HG03039 (cell line): ENCODE measurements at regions not wholly inside any gene's neighbourhood (a gene's known extent, or its start where the extent isn't known, plus 50 kb on each side); places are given as distances from the start of the nearest gene placed in this dataset.
"Not testable (repeated sequence)": the region's sequence is repeated elsewhere in the genome, so short reads cannot be mapped to it uniquely, and the experiment has no call there.

Source experiments
- ATAC-seq: cut with Tn5 transposase; IDR thresholded peaks from one replicate; pipeline ENCODE4 v1.9.1; 2021; ENCODE audit warnings: mild to moderate bottlenecking, moderate library complexity; ENCODE audit not compliant: unreplicated experiment

- ATAC-seq: no peak
Measured at GRCh38 chr11:93032580-93032979, 63.1 kb downstream of the MTNR1B start.

GRCh38 chr11:93033093-93033492 is 63.6 kb downstream of the MTNR1B start:
- ATAC-seq: no peak

DNA sequence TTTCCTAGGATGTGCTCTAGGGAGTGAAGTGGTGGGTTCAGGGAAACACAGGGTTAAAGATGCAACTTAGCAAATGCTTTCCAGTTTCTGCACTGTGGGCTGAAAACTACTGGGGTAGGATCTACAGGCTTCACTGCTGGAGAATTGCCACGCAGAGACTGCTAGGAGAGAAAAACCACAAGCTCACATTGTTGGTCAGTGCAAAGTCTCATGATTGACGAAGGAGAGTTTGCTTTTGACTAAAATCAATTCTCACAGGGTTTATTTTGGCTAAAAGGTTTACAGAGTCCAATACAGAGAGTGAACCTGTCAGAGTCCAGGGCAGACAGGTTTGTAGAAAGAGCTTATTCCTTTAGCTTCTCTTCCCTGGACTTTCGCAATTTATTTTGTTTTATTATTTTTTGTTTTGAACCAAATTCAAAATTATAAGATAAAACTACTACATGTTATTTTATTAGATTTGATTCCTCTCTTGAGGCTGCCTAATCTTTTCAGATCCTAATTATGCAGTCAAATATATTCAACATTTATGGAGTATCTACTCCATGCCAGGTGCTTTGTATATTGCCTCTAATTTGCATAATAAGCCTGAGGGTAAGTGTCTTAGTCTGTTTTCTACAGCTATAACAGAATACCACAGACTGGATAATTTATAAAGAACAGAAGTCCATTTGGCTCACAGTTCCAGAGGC is 64.7 kb downstream of the MTNR1B start:
- no peak for ATAC-seq

DNA sequence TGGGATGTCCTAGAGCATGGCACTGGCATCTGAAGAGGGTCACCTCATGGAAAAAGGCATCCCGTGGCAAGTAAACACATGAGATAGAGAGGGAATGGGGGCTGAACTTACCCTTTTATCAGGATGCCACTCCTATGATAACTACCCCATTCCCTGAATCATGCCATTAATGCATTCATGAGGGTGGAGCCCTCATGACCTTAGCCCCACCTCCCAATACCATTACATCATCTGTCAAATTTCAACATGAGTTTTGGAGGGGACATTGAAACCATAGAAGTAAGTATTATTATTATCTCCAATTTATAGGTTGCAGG is 65.2 kb downstream of the MTNR1B start:
- no peak for ATAC-seq

GRCh38 chr11:93038521-93038920 is 69.1 kb downstream of the MTNR1B start:
- ATAC-seq: no peak

DNA sequence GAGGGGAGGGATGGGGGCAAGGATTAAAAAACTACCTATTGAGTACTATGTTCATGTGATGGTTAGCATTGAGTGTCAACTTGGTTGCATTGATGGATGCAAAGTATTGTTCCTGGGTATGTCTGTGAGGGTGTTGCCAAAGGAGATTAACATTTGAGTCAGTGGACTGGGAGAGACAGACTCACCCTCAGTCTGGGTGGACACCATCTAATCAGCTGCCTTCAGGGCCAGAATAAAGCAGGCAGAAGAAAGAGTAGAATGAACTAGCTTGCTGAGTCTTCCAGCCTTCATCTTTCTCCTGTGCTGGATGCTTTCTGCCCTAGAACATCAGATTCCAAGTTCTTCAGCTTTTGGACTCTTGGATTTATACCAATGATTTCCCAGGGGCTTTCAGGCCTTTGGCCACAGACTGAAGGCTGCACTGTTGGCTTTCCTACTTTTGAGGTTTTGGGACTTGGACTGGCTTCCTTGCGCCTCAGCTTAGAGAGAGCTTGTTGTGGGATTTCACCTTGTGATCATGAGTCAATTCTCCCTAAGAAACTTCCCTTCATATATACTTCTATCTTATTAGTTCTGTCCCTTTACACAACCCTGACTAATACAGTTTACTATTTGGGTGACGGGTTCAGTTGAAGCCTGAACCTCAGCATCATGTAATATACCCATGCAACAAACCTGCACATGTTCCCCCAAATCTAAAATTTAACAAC is 70.2 kb downstream of the MTNR1B start:
- ATAC-seq: no peak

- no peak for ATAC-seq
Measured at GRCh38 chr11:93041682-93042081, 72.2 kb downstream of the MTNR1B start.

DNA sequence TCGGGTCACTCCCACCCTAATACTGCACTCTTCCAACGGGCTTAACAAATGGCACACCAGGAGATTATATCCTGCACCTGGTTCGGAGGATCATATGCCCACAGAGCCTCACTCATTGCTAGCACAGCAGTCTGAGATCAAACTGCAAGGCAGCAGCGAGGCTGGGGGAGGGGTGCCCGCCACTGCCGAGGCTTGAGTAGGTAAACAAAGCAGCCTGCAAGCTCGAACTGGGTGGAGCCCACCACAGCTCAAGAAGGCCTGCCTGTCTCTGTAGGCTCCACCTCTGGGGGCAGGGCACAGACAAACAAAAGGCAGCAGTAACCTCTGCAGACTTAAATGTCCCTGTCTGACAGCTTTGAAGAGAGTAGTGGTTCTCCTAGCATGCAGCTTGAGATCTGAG is 73.7 kb downstream of the MTNR1B start:
- ATAC-seq: not testable (repeated sequence)

DNA sequence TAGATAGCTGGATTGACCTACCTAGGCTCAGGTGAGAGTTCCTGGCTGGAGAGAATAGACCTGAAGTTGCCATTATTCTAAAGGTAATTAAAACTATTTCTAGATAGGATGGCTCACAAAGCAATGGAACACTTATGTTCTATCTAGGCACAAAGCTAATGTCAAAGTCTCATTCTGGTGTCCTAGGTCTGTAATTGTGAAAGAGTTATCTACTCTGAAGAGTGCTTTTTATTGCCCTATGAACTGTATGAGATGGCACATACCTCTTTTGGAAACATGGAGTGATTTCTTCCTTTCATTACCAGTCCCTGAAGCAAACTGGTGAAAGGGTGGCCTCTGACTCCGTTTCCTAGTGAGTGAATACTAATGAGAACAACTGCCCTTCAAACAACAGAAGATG is 80.3 kb downstream of the MTNR1B start:
- no peak for ATAC-seq

DNA sequence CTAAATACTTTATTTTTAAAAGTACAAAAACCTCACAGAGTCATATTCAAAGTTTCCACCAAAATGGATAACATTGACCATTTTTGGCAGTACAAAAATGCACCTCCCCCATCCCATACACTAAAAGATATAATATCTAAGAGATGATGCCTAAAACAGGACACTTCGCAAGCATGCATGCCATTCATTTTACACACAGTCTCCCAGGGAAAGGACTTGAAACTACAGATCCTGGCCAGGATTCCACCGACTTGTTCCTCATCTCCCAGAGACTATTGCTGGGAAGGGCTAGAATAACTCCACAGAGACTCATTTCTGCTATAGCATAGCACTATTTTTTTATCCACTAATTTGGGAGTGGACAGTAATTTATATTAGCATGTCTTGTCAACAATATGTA is 81.7 kb downstream of the MTNR1B start:
- no peak for ATAC-seq

DNA sequence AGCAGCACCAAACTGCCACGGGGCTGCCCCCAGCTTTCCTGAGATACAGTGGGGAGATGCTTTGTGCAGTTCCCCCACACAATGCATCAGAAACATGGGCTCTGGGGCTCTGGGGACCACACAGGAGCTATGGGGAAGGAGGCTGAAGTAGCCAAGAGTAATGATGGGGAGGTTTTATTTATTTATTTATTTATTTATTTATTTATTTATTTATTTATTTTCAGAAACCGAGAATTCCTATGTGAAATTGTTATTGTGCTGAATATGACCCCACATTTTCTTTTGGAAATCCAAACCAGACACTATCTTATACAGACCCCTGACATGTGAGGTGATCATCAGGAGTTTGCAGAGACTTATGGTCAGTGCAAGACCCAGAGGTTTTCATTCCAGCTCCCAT is 84.4 kb downstream of the MTNR1B start:
- no peak for ATAC-seq

DNA sequence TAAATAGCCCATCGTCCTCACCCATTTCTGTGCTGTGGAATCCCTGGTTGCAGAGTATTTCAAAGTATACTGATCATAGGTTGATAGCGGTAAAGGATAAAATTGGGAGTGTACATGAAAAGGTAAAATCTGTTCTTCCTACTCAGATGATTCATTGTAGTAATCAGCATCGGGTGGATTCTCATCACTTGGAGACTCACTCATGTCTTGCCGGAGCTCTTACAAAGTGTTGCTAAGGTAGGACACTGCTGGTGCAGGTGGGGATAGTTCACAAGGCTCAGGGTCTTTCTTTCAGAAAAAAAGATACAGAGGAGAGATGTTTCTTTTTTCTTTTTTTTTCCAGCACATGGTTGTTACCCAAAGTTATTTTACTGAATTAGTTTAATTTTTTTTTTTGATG is 84.8 kb downstream of the MTNR1B start:
- ATAC-seq: no peak

DNA sequence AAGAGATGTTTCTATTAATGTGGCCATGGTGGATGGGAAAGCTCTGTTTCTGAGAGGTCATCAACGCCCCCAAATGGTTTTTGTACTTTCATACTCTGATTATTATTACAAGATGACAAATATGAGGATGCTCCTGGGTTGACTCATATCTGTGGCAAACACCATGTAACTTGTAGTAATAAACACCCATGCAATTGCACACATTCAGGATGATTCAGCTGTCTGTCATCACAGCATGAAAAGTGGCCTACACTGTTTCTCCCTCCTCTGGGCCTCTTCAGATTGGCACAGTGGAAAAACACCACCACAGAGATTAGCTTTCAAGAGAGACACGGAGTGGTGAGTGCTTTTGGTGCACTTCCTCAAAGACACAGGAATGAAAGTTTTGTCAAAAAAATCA is 85.4 kb downstream of the MTNR1B start:
- peak; percentile 82 for ATAC-seq

DNA sequence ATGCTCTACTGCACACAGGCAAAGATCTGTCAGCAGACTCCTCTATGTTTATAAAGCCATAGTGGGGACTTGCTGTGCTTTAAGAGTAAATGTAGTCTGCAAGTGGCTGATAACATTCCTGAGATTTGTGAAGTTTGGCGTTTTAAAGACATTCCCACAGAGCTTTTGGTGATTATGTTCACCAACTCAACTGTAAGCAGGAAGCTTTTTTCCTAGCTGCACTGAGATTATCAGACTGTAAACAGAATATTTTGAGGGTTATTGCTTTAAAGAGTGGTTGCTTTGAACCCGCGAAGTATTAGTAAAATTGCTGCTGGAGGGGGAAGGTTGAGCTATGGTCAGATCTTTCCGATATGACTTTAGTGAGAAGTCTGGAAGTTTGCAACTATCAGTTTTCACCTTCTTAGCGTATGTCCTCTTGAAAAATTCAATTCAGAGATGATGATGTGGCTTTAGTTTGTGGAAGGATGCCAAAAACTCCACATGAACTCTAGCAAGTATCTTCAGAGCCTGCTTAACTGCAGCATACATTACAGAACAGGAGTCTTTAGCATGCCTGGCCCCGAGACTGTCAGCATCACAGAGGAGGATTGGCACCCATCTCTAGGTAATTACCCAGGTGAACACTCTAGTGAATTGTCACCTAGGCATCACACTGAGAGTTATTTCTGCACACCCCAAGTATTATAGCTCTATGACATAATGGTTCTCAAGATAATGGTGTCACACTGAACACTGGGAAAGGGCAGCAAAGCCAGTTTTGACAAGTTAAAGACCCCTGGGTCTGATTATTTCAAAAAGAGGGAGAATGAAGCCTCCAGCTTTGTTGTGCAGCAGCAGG is 89.9 kb downstream of the MTNR1B start:
- ATAC-seq: no peak

GRCh38 chr11:93063086-93063485 is 93.6 kb downstream of the MTNR1B start:
- no peak for ATAC-seq

DNA sequence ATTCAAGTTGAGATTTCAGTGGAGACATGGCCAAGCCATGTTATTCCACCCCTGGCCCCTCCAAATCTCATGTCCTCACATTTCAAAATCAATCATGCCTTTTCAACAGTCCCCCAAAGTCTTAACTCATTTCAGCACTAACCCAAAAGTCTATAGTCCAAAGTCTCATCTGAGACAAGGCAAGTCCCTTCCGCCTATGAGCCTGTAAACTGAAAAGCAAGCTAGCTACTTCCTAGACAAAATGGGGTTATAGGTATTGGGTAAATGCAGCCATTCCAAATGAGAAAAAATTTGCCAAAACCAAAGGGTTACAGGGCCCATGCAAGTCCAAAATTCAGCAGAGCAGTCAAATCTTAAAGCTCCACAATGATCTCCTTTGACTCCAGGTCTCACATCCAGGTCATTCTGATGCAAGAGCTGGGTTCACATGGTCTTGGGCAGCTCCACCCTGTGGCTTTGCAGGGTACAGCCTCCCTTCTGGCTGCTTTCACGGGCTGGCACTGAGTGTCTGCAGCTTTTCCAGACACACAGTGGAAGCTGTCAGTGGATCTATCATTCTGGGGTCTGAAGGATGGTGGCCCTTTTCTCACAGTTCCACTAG is 95.7 kb downstream of the MTNR1B start:
- not testable (repeated sequence) for ATAC-seq

GRCh38 chr11:93067881-93068390 is 98.5 kb downstream of the MTNR1B start:
- ATAC-seq: no peak

GRCh38 chr11:93072229-93072914 is 102.9 kb downstream of the MTNR1B start:
- ATAC-seq: no peak

- ATAC-seq: no peak
Measured at GRCh38 chr11:93073026-93073425, 103.6 kb downstream of the MTNR1B start.

DNA sequence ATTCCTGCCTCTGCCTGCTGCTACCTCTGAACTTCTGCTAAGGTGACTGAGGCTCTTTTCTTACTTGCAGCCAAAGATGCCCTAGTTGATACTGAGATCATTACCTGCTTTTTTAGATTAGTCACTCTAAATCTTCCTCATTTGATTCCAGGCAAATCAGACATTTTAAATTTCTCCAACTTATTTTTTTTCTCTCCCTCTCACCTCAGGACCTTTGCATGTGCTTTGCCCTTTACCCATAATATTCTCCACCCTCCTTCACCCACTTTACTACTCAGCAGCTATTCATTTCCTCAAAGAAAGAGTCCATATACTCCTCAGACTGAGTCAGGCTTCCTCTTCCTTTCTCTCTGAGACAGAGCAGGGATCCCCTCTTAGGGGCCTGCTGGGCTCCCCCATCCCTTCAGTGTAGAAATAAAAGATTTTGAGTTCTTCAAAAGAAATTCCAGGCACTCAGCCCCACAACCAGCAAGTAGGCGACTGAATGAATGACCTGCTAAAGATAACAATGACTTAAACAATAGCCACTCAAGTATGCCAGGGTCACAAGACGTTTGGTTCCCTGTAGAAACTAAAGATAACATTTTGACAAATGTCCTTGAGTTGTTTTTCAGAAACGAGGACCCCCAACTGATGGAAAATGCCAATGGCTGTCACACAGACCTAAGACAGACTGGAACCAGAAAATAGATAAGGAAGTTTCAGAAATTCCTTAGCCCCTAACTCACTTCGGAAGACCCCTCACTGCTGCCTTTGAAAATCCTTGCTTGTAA is 104.2 kb downstream of the MTNR1B start:
- ATAC-seq: no peak
